ENCODE measurements at regions not wholly inside any gene's neighbourhood (a gene's known extent, or its start where the extent isn't known, plus 50 kb on each side); places are given as distances from the start of the nearest gene placed in this dataset.

DNA sequence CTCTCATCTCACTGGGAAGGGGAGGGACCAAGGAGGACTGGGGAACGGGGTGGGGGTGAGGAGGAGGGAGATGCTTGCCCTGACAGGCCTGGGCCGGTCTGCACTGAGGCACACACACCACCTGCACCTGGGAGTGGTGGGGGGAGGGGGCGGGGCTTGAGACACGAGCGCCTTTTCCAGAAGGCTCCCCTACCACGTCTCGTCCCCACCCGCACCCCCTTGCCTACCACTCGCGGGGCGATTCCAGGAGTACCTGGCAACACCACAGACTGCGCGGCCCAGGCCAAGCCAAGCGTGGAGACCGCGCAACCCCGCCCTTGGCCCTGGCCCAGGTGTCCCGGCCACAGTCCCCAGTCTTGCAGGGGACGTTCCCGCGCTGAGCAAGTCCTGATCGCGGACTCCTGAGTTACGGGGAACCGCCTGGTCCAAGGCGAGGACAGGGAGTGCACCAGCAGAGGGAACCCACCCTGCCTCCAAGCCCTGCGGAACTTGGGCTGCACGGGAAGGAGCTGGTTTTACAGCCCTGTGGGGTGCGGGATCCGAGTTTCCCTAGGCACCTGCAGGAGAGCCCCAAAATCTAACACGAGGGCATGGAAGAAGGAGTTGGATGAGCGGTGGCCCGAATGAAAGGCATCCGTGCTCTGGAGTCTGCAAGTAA, 68.1 kb upstream of the SH3GL3 start:
- TF ChIP-seq, protein P1, sequence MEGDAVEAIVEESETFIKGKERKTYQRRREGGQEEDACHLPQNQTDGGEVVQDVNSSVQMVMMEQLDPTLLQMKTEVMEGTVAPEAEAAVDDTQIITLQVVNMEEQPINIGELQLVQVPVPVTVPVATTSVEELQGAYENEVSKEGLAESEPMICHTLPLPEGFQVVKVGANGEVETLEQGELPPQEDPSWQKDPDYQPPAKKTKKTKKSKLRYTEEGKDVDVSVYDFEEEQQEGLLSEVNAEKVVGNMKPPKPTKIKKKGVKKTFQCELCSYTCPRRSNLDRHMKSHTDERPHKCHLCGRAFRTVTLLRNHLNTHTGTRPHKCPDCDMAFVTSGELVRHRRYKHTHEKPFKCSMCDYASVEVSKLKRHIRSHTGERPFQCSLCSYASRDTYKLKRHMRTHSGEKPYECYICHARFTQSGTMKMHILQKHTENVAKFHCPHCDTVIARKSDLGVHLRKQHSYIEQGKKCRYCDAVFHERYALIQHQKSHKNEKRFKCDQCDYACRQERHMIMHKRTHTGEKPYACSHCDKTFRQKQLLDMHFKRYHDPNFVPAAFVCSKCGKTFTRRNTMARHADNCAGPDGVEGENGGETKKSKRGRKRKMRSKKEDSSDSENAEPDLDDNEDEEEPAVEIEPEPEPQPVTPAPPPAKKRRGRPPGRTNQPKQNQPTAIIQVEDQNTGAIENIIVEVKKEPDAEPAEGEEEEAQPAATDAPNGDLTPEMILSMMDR (IDR thresholded peaks at IDR 0.05) = no peak
- TF ChIP-seq POLR2A (IDR thresholded peaks at IDR 0.05) = no peak

Data from uterus (tissue), 2 donors.